HepG2 (cell line): ENCODE measurements at regions not wholly inside any gene's neighbourhood (a gene's known extent, or its start where the extent isn't known, plus 50 kb on each side); places are given as distances from the start of the nearest gene placed in this dataset.

Experiments used
- ATAC-seq: fragments of 200-7000 bp; cut with Tn5 transposase; 3 replicates; pipeline ENCODE4 v1.9.1; 2020; ENCODE audit warnings: mild to moderate bottlenecking, moderate library complexity
- BruUV-seq: library from RNA; stranded (reverse); fragments of 400-500 nt; replicated peaks from 2 replicates; lab custom pipeline; 2021; lab: Mats Ljungman, UMichigan
- CTCF ChIA-PET: fragments of 300-600 bp; formaldehyde crosslinking; extraction: SDS; loops from one replicate; lab custom pipeline; 2021; ENCODE audit warnings: low total read pairs, inconsistent platforms, low intra/inter-chr PET ratio; lab: Yijun Ruan, JAX
- POLR2A ChIA-PET: fragments of 350-600 bp; sonication (Branson Sonifier 250); formaldehyde crosslinking; loops from one replicate; lab custom pipeline; 2020; ENCODE audit warnings: antibody characterized with exemption, inconsistent platforms; lab: Yijun Ruan, JAX
- DNase-seq: peaks from one replicate; pipeline ENCODE4 v3.0.0-alpha.2; 2015; ENCODE audit warnings: low spot score
- FAIRE-seq: peaks from 3 replicates; lab custom pipeline; 2011; peaks lifted over from hg19 to GRCh38; lab: Jason Lieb, UNC
- H2AFZ ChIP-seq: one replicate; pipeline ENCODE4 v1.6.1; 2011; ENCODE audit warnings: low read length, inconsistent platforms
- H3K27ac ChIP-seq: fragments of 300-600 bp; 3 replicates; pipeline ENCODE4 v1.8.0; 2011; ENCODE audit warnings: mixed run types, mild to moderate bottlenecking, mixed read lengths, low read length, inconsistent platforms; ENCODE audit not compliant: insufficient read depth; ENCODE audit errors: extremely low read length
- H3K27me3 ChIP-seq, 2 experiments: fragments of 200-600 bp in 1 of 2; 2 replicates in 1 of 2; 3 replicates in 1 of 2; pipeline versions ENCODE4 v1.6.0 to v1.8.0; 2011; ENCODE audit warnings: low read length in 2 of 2, mild to moderate bottlenecking in 2 of 2, moderate library complexity in 2 of 2, inconsistent platforms in 1 of 2; ENCODE audit not compliant: insufficient read depth in 2 of 2, control insufficient read depth in 1 of 2
- H3K36me3 ChIP-seq, 2 experiments: fragments of 200-600 bp in 1 of 2; replicated peaks in 1 of 2; 2 replicates in 1 of 2; 3 replicates in 1 of 2; pipeline versions ENCODE4 v1.5.1 to v1.8.0; 2011; ENCODE audit warnings: low read length in 2 of 2, inconsistent platforms in 1 of 2; ENCODE audit not compliant: insufficient read depth in 2 of 2, control insufficient read depth in 1 of 2
- H3K4me1 ChIP-seq: 2 replicates; pipeline ENCODE4 v1.5.1; 2012; ENCODE audit warnings: low read length, inconsistent platforms; ENCODE audit not compliant: insufficient read depth
- H3K4me2 ChIP-seq: 2 replicates; pipeline ENCODE4 v1.6.0; 2011; ENCODE audit warnings: low read depth, low read length, inconsistent platforms
- H3K4me3 ChIP-seq, 3 experiments: fragments of 200-600 bp in 1 of 3; sonication (generic), shearing (Covaris generic) in 1 of 3; replicated peaks in 1 of 3; 2 replicates each; pipeline ENCODE4 v1.5.1; 2011 to 2016; ENCODE audit warnings: low read length in 3 of 3, inconsistent platforms in 2 of 3, low read depth in 2 of 3, mild to moderate bottlenecking in 2 of 3, control low read depth in 1 of 3, mixed read lengths in 1 of 3; ENCODE audit not compliant: insufficient read depth in 1 of 3
- H3K79me2 ChIP-seq: one replicate; pipeline ENCODE4 v1.6.1; 2011; ENCODE audit warnings: low read length, inconsistent platforms; ENCODE audit not compliant: insufficient read depth
- H3K9ac ChIP-seq: 2 replicates; pipeline ENCODE4 v1.6.0; 2011; ENCODE audit warnings: mild to moderate bottlenecking, low read depth, low read length, inconsistent platforms; ENCODE audit not compliant: insufficient read depth
- H3K9me3 ChIP-seq: 2 replicates; pipeline ENCODE4 v1.5.1; 2012; ENCODE audit warnings: mild to moderate bottlenecking, low read length
- H4K20me1 ChIP-seq: 2 replicates; pipeline ENCODE4 v1.6.0; 2011; ENCODE audit warnings: inconsistent platforms, mild to moderate bottlenecking, low read length, moderate library complexity; ENCODE audit not compliant: insufficient read depth
- CTCF ChIP-seq: sonication (generic); formaldehyde crosslinking; IDR thresholded peaks from 2 replicates; pipeline ENCODE4 v1.5.0; 2020; ENCODE audit warnings: mild to moderate bottlenecking, missing genetic modification reagents, moderate library complexity
- ETV6 ChIP-seq: sonication (generic); formaldehyde crosslinking; conservative IDR thresholded peaks from 2 replicates; pipeline ENCODE4 v1.4.0; 2020; ENCODE audit warnings: missing genetic modification reagents
- HIC2 ChIP-seq: sonication (generic); formaldehyde crosslinking; IDR thresholded peaks from 2 replicates; pipeline ENCODE4 v1.9.0; 2022; ENCODE audit warnings: low read depth, missing genetic modification reagents
- HNF4A ChIP-seq: sonication (generic); formaldehyde crosslinking; IDR thresholded peaks from 2 replicates; pipeline ENCODE4 v1.4.0; 2020; ENCODE audit warnings: missing genetic modification reagents
- HOXA7 ChIP-seq: sonication (generic); formaldehyde crosslinking; IDR thresholded peaks from 2 replicates; pipeline ENCODE4 v1.8.1; 2022; ENCODE audit warnings: mild to moderate bottlenecking, missing genetic modification reagents, moderate library complexity
- KDM3A ChIP-seq: IDR thresholded peaks from 2 replicates; pipeline ENCODE4 v1.6.1; 2018; ENCODE audit warnings: low read depth, missing compliant biosample characterization
- NFYB ChIP-seq: sonication (generic); formaldehyde crosslinking; IDR thresholded peaks from 2 replicates; pipeline ENCODE4 v1.4.0; 2020; ENCODE audit warnings: missing genetic modification reagents
- NR2C2 ChIP-seq: sonication (generic); formaldehyde crosslinking; IDR thresholded peaks from 2 replicates; pipeline ENCODE4 v1.4.0; 2020; ENCODE audit warnings: missing genetic modification reagents, mild to moderate bottlenecking, moderate library complexity, borderline replicate concordance
- PAWR ChIP-seq: sonication (generic); formaldehyde crosslinking; IDR thresholded peaks from 2 replicates; pipeline ENCODE4 v1.4.0; 2020; ENCODE audit warnings: missing genetic modification reagents, mild to moderate bottlenecking, borderline replicate concordance
- STAG1 ChIP-seq: sonication (generic); formaldehyde crosslinking; IDR thresholded peaks from 2 replicates; pipeline ENCODE4 v1.4.0; 2020; ENCODE audit warnings: missing genetic modification reagents
- SUZ12 ChIP-seq: fragments of 150-350 bp; IDR thresholded peaks from 2 replicates; pipeline ENCODE4 v1.6.1; 2014; ENCODE audit warnings: low read depth, low read length
- ZNF546 ChIP-seq: sonication (generic); formaldehyde crosslinking; conservative IDR thresholded peaks from 2 replicates; pipeline ENCODE4 v1.8.1; 2023; ENCODE audit warnings: mild to moderate bottlenecking, missing genetic modification reagents
- WGBS: methylation state at CpG from one replicate; pipeline ENCODE4 v1.1.6; 2017; ENCODE audit warnings: low lambda C conversion rate; 5-methylcytosine and 5-hydroxymethylcytosine counted together
- in situ Hi-C: cut with HindIII; loops from 2 replicates; pipeline ENCODE4 v1.10.0; 2017; ENCODE audit warnings: low pct_unique_long_range_greater_than_20kb; ENCODE audit not compliant: extremely low pct_ligation_motif_present
- intact Hi-C: fragments of 100-400 bp; cut with micrococcal nuclease; formaldehyde crosslinking; loops from one replicate; pipeline ENCODE4 v1.10.0; 2022; ENCODE audit not compliant: unreplicated experiment
- TF ChIP-seq, protein P1 (sequence below): sonication (generic); formaldehyde crosslinking; conservative IDR thresholded peaks from 2 replicates; pipeline ENCODE4 v1.4.0; 2020; ENCODE audit warnings: missing genetic modification reagents

DNA sequence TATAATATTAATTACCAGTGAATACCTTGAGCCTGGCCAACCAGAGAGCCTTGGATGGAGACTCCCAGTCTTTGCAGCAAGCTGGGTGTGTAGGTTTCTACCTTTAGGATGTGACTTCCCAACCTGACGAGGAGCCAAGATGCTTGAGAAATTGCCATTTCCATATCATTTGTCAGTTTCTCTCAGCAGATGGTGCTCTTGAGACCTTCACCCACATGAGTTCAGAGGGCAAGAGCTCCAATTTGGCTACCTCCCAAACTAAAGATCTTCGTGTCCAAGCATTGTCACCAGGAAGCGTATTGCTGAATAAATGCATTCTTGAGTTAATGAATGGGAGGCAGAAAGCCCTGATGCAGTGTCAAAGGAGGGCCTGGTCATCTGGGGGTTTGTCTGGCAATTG lies 106.4 kb upstream of the TBX5 start:
- no peak overlapping the region for H3K27ac ChIP-seq
- no peak for TF ChIP-seq HOXA7 (CRISPR knock-in tag)
- peak; percentile 33; the same call in 1 of the 2 replicates for TF ChIP-seq CTCF (CRISPR knock-in tag)
- no peak for TF ChIP-seq KDM3A (CRISPR knock-in tag)
- TF ChIP-seq SUZ12 = no peak
- no peak for TF ChIP-seq ZNF546 (CRISPR knock-in tag)
- 0 out of 2 replicates have a peak, but pooled peaks have one; percentile 21 for TF ChIP-seq NR2C2 (CRISPR knock-in tag)
- TF ChIP-seq NFYB (CRISPR knock-in tag) = no peak
- peak; percentile 36; the same call in 1 of the 2 replicates for TF ChIP-seq STAG1 (CRISPR knock-in tag)
- TF ChIP-seq ETV6 = no peak
- peak; percentile 13; the same call in 1 of the 2 replicates for TF ChIP-seq HNF4A
- TF ChIP-seq, protein P1, sequence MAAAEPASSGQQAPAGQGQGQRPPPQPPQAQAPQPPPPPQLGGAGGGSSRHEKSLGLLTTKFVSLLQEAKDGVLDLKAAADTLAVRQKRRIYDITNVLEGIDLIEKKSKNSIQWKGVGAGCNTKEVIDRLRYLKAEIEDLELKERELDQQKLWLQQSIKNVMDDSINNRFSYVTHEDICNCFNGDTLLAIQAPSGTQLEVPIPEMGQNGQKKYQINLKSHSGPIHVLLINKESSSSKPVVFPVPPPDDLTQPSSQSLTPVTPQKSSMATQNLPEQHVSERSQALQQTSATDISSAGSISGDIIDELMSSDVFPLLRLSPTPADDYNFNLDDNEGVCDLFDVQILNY (CRISPR knock-in tag) = no peak
- no peak for TF ChIP-seq PAWR (CRISPR knock-in tag)
- no peak for TF ChIP-seq HIC2 (CRISPR knock-in tag)
- no peak overlapping the region for H2AFZ ChIP-seq
- peak overlapping the region; percentile 8; the same call in 1 of the 2 replicates for H3K4me2 ChIP-seq
- H3K79me2 ChIP-seq = no peaks in the 10 kb centered on the region
- no peak overlapping the region for H3K4me3 ChIP-seq
- H3K4me1 ChIP-seq = no peaks in the 10 kb centered on the region
- 0 out of 5 replicates have a peak, but pooled peaks cover 0 to 11% of the 10 kb centered on the region in 2 experiments for H3K27me3 ChIP-seq
- in situ Hi-C loops = no loop called here
- CTCF ChIA-PET = no interaction called here
- no peaks in the 10 kb centered on the region for H3K36me3 ChIP-seq
- no peak for ATAC-seq
- intact Hi-C loops = no loop called here
- H4K20me1 ChIP-seq = no peaks in the 10 kb centered on the region
- H3K9me3 ChIP-seq = no peaks in the 10 kb centered on the region
- peak; percentile 19 for DNase-seq
- 10% methylated on average over 3 of the region's 3 CpGs for WGBS
- POLR2A ChIA-PET = no interaction called here
- peak; percentile 15 for FAIRE-seq
- no TSS peak for BruUV-seq
- no peak overlapping the region for H3K9ac ChIP-seq
